Choroid plexus epithelial cell (primary cell): ENCODE measurements at regions not wholly inside any gene's neighbourhood (a gene's known extent, or its start where the extent isn't known, plus 50 kb on each side); places are given as distances from the start of the nearest gene placed in this dataset.

Experiments used
- DNase-seq: peaks from one replicate; pipeline ENCODE4 v3.0.0-alpha.2; 2010; ENCODE audit warnings: low read depth
- H3K4me3 ChIP-seq: 2 replicates; pipeline ENCODE4 v1.5.1; 2011; ENCODE audit warnings: low read depth, mild to moderate bottlenecking, control low read depth, low read length, moderate library complexity
- CTCF ChIP-seq: conservative IDR thresholded peaks from 2 replicates; pipeline ENCODE4 v1.5.1; 2011; ENCODE audit warnings: low read depth, mild to moderate bottlenecking, control low read depth, inconsistent platforms, low read length, moderate library complexity

GRCh38 chr6:55011034-55011433 lies 163.3 kb upstream of the HCRTR2 start:
- TF ChIP-seq CTCF: peak; percentile 23
- no peak for DNase-seq
- no peak overlapping the region for H3K4me3 ChIP-seq

GRCh38 chr6:55012454-55012853 lies 161.9 kb upstream of the HCRTR2 start:
- DNase-seq: no peak
- no peak overlapping the region for H3K4me3 ChIP-seq
- TF ChIP-seq CTCF: no peak

- no peak for TF ChIP-seq CTCF
- H3K4me3 ChIP-seq: no peak overlapping the region
- peak; percentile 4 for DNase-seq
Observed at GRCh38 chr6:55014321-55015088, 159.8 kb upstream of the HCRTR2 start.

- no peak for TF ChIP-seq CTCF
- H3K4me3 ChIP-seq: no peak overlapping the region
- DNase-seq: no peak
Observed at GRCh38 chr6:55016261-55016660, 158.1 kb upstream of the HCRTR2 start.

- no peak overlapping the region for H3K4me3 ChIP-seq
- no peak for TF ChIP-seq CTCF
- DNase-seq: no peak
Observed at GRCh38 chr6:55017555-55018300, 156.6 kb upstream of the HCRTR2 start.

GRCh38 chr6:55019591-55019990 lies 154.7 kb upstream of the HCRTR2 start:
- no peak for TF ChIP-seq CTCF
- no peak for DNase-seq

GRCh38 chr6:55023230-55023629 lies 151.1 kb upstream of the HCRTR2 start:
- TF ChIP-seq CTCF: no peak
- DNase-seq: no peak
- H3K4me3 ChIP-seq: no peak overlapping the region

More at GRCh38 chr6:55019591-55019990, 154.7 kb upstream of the HCRTR2 start:
- H3K4me3 ChIP-seq: no peak overlapping the region
